ENCODE measurements at regions not wholly inside any gene's neighbourhood (a gene's known extent, or its start where the extent isn't known, plus 50 kb on each side); places are given as distances from the start of the nearest gene placed in this dataset.

- TF ChIP-seq, protein P1, sequence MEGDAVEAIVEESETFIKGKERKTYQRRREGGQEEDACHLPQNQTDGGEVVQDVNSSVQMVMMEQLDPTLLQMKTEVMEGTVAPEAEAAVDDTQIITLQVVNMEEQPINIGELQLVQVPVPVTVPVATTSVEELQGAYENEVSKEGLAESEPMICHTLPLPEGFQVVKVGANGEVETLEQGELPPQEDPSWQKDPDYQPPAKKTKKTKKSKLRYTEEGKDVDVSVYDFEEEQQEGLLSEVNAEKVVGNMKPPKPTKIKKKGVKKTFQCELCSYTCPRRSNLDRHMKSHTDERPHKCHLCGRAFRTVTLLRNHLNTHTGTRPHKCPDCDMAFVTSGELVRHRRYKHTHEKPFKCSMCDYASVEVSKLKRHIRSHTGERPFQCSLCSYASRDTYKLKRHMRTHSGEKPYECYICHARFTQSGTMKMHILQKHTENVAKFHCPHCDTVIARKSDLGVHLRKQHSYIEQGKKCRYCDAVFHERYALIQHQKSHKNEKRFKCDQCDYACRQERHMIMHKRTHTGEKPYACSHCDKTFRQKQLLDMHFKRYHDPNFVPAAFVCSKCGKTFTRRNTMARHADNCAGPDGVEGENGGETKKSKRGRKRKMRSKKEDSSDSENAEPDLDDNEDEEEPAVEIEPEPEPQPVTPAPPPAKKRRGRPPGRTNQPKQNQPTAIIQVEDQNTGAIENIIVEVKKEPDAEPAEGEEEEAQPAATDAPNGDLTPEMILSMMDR (IDR thresholded peaks at IDR 0.05) = no peak
- TF ChIP-seq POLR2A (IDR thresholded peaks at IDR 0.05) = no peak
Measured at GRCh38 chr1:200480964-200481363, 71.1 kb upstream of the ZNF281 start.

All from adrenal gland (tissue), 5 donors.